Neural progenitor cell (in vitro differentiated cells): ENCODE measurements at regions not wholly inside any gene's neighbourhood (a gene's known extent, or its start where the extent isn't known, plus 50 kb on each side); places are given as distances from the start of the nearest gene placed in this dataset.

Source experiments
- DNase-seq: peaks from one replicate; pipeline ENCODE4 v3.0.0-alpha.2; 2016; ENCODE audit warnings: low spot score
- H2AFZ ChIP-seq: fragments of 200-600 bp; sonication (generic); replicated peaks from 2 replicates; pipeline ENCODE4 v1.6.1; 2016; ENCODE audit warnings: antibody characterized with exemption
- H3F3A ChIP-seq: fragments of 200-600 bp; sonication (generic); 2 replicates; pipeline ENCODE4 v1.6.1; 2016; ENCODE audit warnings: antibody characterized with exemption, low read depth
- H3K27ac ChIP-seq: fragments of 200-600 bp; sonication (generic); 2 replicates; pipeline ENCODE4 v1.5.1; 2016; ENCODE audit warnings: mild to moderate bottlenecking
- H3K27me3 ChIP-seq: fragments of 200-600 bp; sonication (generic); 2 replicates; pipeline ENCODE4 v1.6.1; 2016; ENCODE audit warnings: mild to moderate bottlenecking, moderate library complexity
- H3K36me3 ChIP-seq: fragments of 200-600 bp; sonication (generic); 2 replicates; pipeline ENCODE4 v1.5.1; 2016
- H3K4me1 ChIP-seq: fragments of 200-600 bp; sonication (generic); 2 replicates; pipeline ENCODE4 v1.6.1; 2016; ENCODE audit warnings: mixed run types
- H3K4me2 ChIP-seq: fragments of 200-600 bp; sonication (generic); 2 replicates; pipeline ENCODE4 v1.6.1; 2016
- H3K4me3 ChIP-seq: fragments of 200-600 bp; sonication (generic); 2 replicates; pipeline ENCODE4 v1.5.1; 2016
- H3K79me2 ChIP-seq: fragments of 200-600 bp; sonication (generic); 2 replicates; pipeline ENCODE4 v1.6.1; 2016; ENCODE audit warnings: low read depth
- H3K9ac ChIP-seq: fragments of 200-600 bp; sonication (generic); 2 replicates; pipeline ENCODE4 v1.6.1; 2016
- H3K9me3 ChIP-seq: fragments of 200-600 bp; sonication (generic); 2 replicates; pipeline ENCODE4 v1.5.1; 2016; ENCODE audit warnings: low read depth
- H4K20me1 ChIP-seq: fragments of 200-600 bp; sonication (generic); 2 replicates; pipeline ENCODE4 v1.6.1; 2016; ENCODE audit warnings: low read depth
- H3K27ac Mint-ChIP-seq: 3 replicates; pipeline ENCODE4 v1.8.0; 2021; ENCODE audit warnings: mixed read lengths
- H3K27me3 Mint-ChIP-seq: 2 replicates; pipeline ENCODE4 v1.8.0; 2022; ENCODE audit warnings: low read depth, mild to moderate bottlenecking, inconsistent platforms, moderate library complexity, mixed read lengths; ENCODE audit not compliant: insufficient read depth
- H3K36me3 Mint-ChIP-seq: 3 replicates; pipeline ENCODE4 v1.8.0; 2021; ENCODE audit warnings: mixed read lengths
- H3K4me1 Mint-ChIP-seq: 3 replicates; pipeline ENCODE4 v1.8.0; 2021; ENCODE audit warnings: mixed read lengths
- H3K4me3 Mint-ChIP-seq: 3 replicates; pipeline ENCODE4 v1.8.0; 2021; ENCODE audit warnings: mild to moderate bottlenecking, moderate library complexity, mixed read lengths
- H3K9me3 Mint-ChIP-seq: 3 replicates; pipeline ENCODE4 v1.8.0; 2020; ENCODE audit warnings: mixed read lengths
- CTCF ChIP-seq: fragments of 200-600 bp; sonication (generic); IDR thresholded peaks from 2 replicates; pipeline ENCODE4 v1.5.1; 2017; ENCODE audit warnings: antibody characterized with exemption, mild to moderate bottlenecking
- EZH2 ChIP-seq: fragments of 200-600 bp; sonication (generic); IDR thresholded peaks from 2 replicates; pipeline ENCODE4 v1.6.1; 2017; ENCODE audit warnings: antibody characterized with exemption, mild to moderate bottlenecking, moderate library complexity
- EZH2phosphoT487 ChIP-seq: fragments of 200-600 bp; sonication (generic); IDR thresholded peaks from 2 replicates; pipeline ENCODE4 v1.6.1; 2017; ENCODE audit warnings: antibody characterized with exemption

GRCh38 chr2:195270466-195271039, 386.5 kb upstream of the SLC39A10 start:
- H3K27me3 ChIP-seq: no peaks in the 10 kb centered on the region
- H3K9me3 Mint-ChIP-seq: peaks cover 2% of the 10 kb centered on the region
- no peaks in the 10 kb centered on the region for H3K36me3 Mint-ChIP-seq
- TF ChIP-seq EZH2 (no peak), EZH2phosphoT487 (no peak), CTCF (no peak)
- no peak overlapping the region for H3K27ac Mint-ChIP-seq
- no peak overlapping the region for H3K4me2 ChIP-seq
- H3K79me2 ChIP-seq: no peaks in the 10 kb centered on the region
- no peak overlapping the region for H3K9ac ChIP-seq
- H3K4me1 Mint-ChIP-seq: no peaks in the 10 kb centered on the region
- no peaks in the 10 kb centered on the region for H3K9me3 ChIP-seq
- no peak overlapping the region for H3K4me3 ChIP-seq
- H3K27ac ChIP-seq: no peak overlapping the region
- no peak overlapping the region for H3K4me3 Mint-ChIP-seq
- H3F3A ChIP-seq: no peaks in the 10 kb centered on the region
- H4K20me1 ChIP-seq: no peaks in the 10 kb centered on the region
- H2AFZ ChIP-seq: no peak overlapping the region
- DNase-seq: peak; percentile 23
- no peaks in the 10 kb centered on the region for H3K36me3 ChIP-seq
- H3K4me1 ChIP-seq: peaks cover 11% of the 10 kb centered on the region
- H3K27me3 Mint-ChIP-seq: no peaks in the 10 kb centered on the region

- Histone ChIP-seq H3K27ac (no peak overlapping the region), H4K20me1 (no peaks in the 10 kb centered on the region), H3K4me1 (peaks cover 11% of the 10 kb centered on the region), H3F3A (no peaks in the 10 kb centered on the region), H3K4me3 (no peak overlapping the region), H3K9ac (no peak overlapping the region), H3K27me3 (no peaks in the 10 kb centered on the region), H3K79me2 (no peaks in the 10 kb centered on the region), H3K4me2 (no peak overlapping the region), H3K36me3 (no peaks in the 10 kb centered on the region), H3K9me3 (no peaks in the 10 kb centered on the region), H2AFZ (no peak overlapping the region)
- Mint-ChIP-seq H3K27me3 (no peaks in the 10 kb centered on the region), H3K4me1 (no peaks in the 10 kb centered on the region), H3K27ac (no peak overlapping the region), H3K4me3 (no peak overlapping the region), H3K36me3 (no peaks in the 10 kb centered on the region), H3K9me3 (peaks cover 7% of the 10 kb centered on the region)
- TF ChIP-seq EZH2phosphoT487 (no peak), EZH2 (no peak), CTCF (no peak)
- no peak for DNase-seq
Observed at GRCh38 chr2:195269220-195269619, 387.8 kb upstream of the SLC39A10 start.

- Mint-ChIP-seq H3K27me3 (no peaks in the 10 kb centered on the region), H3K36me3 (no peaks in the 10 kb centered on the region), H3K4me1 (no peaks in the 10 kb centered on the region), H3K27ac (no peak overlapping the region), H3K9me3 (no peaks in the 10 kb centered on the region), H3K4me3 (no peak overlapping the region)
- no peak overlapping the region for H2AFZ ChIP-seq
- H3K36me3 ChIP-seq: no peaks in the 10 kb centered on the region
- H3K4me1 ChIP-seq: no peaks in the 10 kb centered on the region
- H3F3A ChIP-seq: no peaks in the 10 kb centered on the region
- no peaks in the 10 kb centered on the region for H3K79me2 ChIP-seq
- no peak overlapping the region for H3K27ac ChIP-seq
- H3K9ac ChIP-seq: no peak overlapping the region
- no peaks in the 10 kb centered on the region for H3K27me3 ChIP-seq
- H3K4me3 ChIP-seq: no peak overlapping the region
- H3K4me2 ChIP-seq: no peak overlapping the region
- TF ChIP-seq EZH2phosphoT487 (no peak), CTCF (no peak)
- no peaks in the 10 kb centered on the region for H4K20me1 ChIP-seq
- no peaks in the 10 kb centered on the region for H3K9me3 ChIP-seq
- no peak for DNase-seq
Observed at GRCh38 chr2:195257979-195258378, 399.0 kb upstream of the SLC39A10 start.

GRCh38 chr2:195252018-195252417, 405.0 kb upstream of the SLC39A10 start:
- H3K9ac ChIP-seq: no peak overlapping the region
- Mint-ChIP-seq H3K4me3 (no peak overlapping the region), H3K9me3 (peaks cover 10% of the 10 kb centered on the region), H3K4me1 (no peaks in the 10 kb centered on the region), H3K27ac (no peak overlapping the region), H3K36me3 (no peaks in the 10 kb centered on the region), H3K27me3 (no peaks in the 10 kb centered on the region)
- no peaks in the 10 kb centered on the region for H3K4me1 ChIP-seq
- H3K36me3 ChIP-seq: no peaks in the 10 kb centered on the region
- no peaks in the 10 kb centered on the region for H3K79me2 ChIP-seq
- no peak for TF ChIP-seq EZH2
- peak; percentile 29 for TF ChIP-seq CTCF
- DNase-seq: peak; percentile 8
- H3K27ac ChIP-seq: no peak overlapping the region
- no peaks in the 10 kb centered on the region for H3F3A ChIP-seq
- no peaks in the 10 kb centered on the region for H4K20me1 ChIP-seq
- no peaks in the 10 kb centered on the region for H3K27me3 ChIP-seq
- H3K9me3 ChIP-seq: no peaks in the 10 kb centered on the region
- H3K4me3 ChIP-seq: no peak overlapping the region
- H2AFZ ChIP-seq: no peak overlapping the region
- no peak overlapping the region for H3K4me2 ChIP-seq
